ENCODE measurements at regions not wholly inside any gene's neighbourhood (a gene's known extent, or its start where the extent isn't known, plus 50 kb on each side); places are given as distances from the start of the nearest gene placed in this dataset.
"Not testable (repeated sequence)": the region's sequence is repeated elsewhere in the genome, so short reads cannot be mapped to it uniquely, and the experiment has no call there.

- Histone ChIP-seq H3K4me2 (no peak overlapping the region), H3K9me3 (no peaks in the 10 kb centered on the region), H3K4me1 (no peaks in the 10 kb centered on the region), H3K27me3 (no peaks in the 10 kb centered on the region), H3K4me3 (no peak overlapping the region), H3K9ac (no peak overlapping the region), H3K27ac (no peak overlapping the region), H4K20me1 (no peaks in the 10 kb centered on the region), H3K36me3 (no peaks in the 10 kb centered on the region)
- no peak for TF ChIP-seq Cebpa-rat (IDR thresholded peaks at IDR 0.05)
These were observed 493.9 kb upstream of the NDST4 start for GRCh38 chr4:115607311-115607710.

- no peaks in the 10 kb centered on the region for H3K27me3 ChIP-seq
- H3K27ac ChIP-seq: no peak overlapping the region
- H3K9me3 ChIP-seq: no peaks in the 10 kb centered on the region
- no peaks in the 10 kb centered on the region for H4K20me1 ChIP-seq
- H3K9ac ChIP-seq: no peak overlapping the region
- H3K4me3 ChIP-seq: no peak overlapping the region
- H3K36me3 ChIP-seq: no peaks in the 10 kb centered on the region
- H3K4me1 ChIP-seq: no peaks in the 10 kb centered on the region
- H3K4me2 ChIP-seq: no peak overlapping the region
- no peak for TF ChIP-seq Cebpa-rat (IDR thresholded peaks at IDR 0.05)
These were observed 483.0 kb upstream of the NDST4 start for GRCh38 chr4:115596265-115597001.

- Histone ChIP-seq H4K20me1 (no peaks in the 10 kb centered on the region), H3K9ac (no peak overlapping the region), H3K27ac (no peak overlapping the region), H3K27me3 (no peaks in the 10 kb centered on the region), H3K36me3 (no peaks in the 10 kb centered on the region), H3K4me1 (no peaks in the 10 kb centered on the region), H3K4me2 (no peak overlapping the region), H3K9me3 (no peaks in the 10 kb centered on the region), H3K4me3 (no peak overlapping the region)
- no peak for TF ChIP-seq Cebpa-rat (IDR thresholded peaks at IDR 0.05)
These were observed 467.5 kb upstream of the NDST4 start for GRCh38 chr4:115580901-115581300.

GRCh38 chr4:115575851-115576250, 462.4 kb upstream of the NDST4 start:
- Histone ChIP-seq H3K4me1 (no peaks in the 10 kb centered on the region), H3K9ac (no peak overlapping the region), H3K36me3 (no peaks in the 10 kb centered on the region), H4K20me1 (no peaks in the 10 kb centered on the region), H3K4me2 (no peak overlapping the region), H3K27me3 (no peaks in the 10 kb centered on the region), H3K9me3 (no peaks in the 10 kb centered on the region), H3K4me3 (no peak overlapping the region), H3K27ac (no peak overlapping the region)
- TF ChIP-seq Cebpa-rat (IDR thresholded peaks at IDR 0.05): no peak

- no peaks in the 10 kb centered on the region for H3K27me3 ChIP-seq
- H3K4me1 ChIP-seq: no peaks in the 10 kb centered on the region
- H3K36me3 ChIP-seq: no peaks in the 10 kb centered on the region
- H4K20me1 ChIP-seq: no peaks in the 10 kb centered on the region
- no peak for TF ChIP-seq Cebpa-rat (IDR thresholded peaks at IDR 0.05)
- H3K9ac ChIP-seq: no peak overlapping the region
- no peak overlapping the region for H3K4me2 ChIP-seq
- no peak overlapping the region for H3K4me3 ChIP-seq
- H3K27ac ChIP-seq: no peak overlapping the region
- H3K9me3 ChIP-seq: no peaks in the 10 kb centered on the region
These were observed 449.1 kb upstream of the NDST4 start for GRCh38 chr4:115562506-115562905.

- H3K9me3 ChIP-seq: no peaks in the 10 kb centered on the region
- H3K4me3 ChIP-seq: no peak overlapping the region
- H3K4me1 ChIP-seq: no peaks in the 10 kb centered on the region
- no peak for TF ChIP-seq Cebpa-rat (IDR thresholded peaks at IDR 0.05)
- no peaks in the 10 kb centered on the region for H3K27me3 ChIP-seq
- H4K20me1 ChIP-seq: no peaks in the 10 kb centered on the region
- no peak overlapping the region for H3K4me2 ChIP-seq
- H3K27ac ChIP-seq: no peak overlapping the region
- no peaks in the 10 kb centered on the region for H3K36me3 ChIP-seq
- no peak overlapping the region for H3K9ac ChIP-seq
These were observed 434.7 kb upstream of the NDST4 start for GRCh38 chr4:115548123-115548522.

GRCh38 chr4:115537387-115537786, 424.0 kb upstream of the NDST4 start:
- Histone ChIP-seq H3K9ac (no peak overlapping the region), H3K27me3 (no peaks in the 10 kb centered on the region), H3K4me2 (no peak overlapping the region), H3K4me1 (no peaks in the 10 kb centered on the region), H3K9me3 (no peaks in the 10 kb centered on the region), H4K20me1 (no peaks in the 10 kb centered on the region), H3K4me3 (no peak overlapping the region), H3K27ac (no peak overlapping the region), H3K36me3 (no peaks in the 10 kb centered on the region)
- no peak for TF ChIP-seq Cebpa-rat (IDR thresholded peaks at IDR 0.05)

GRCh38 chr4:115529126-115529525, 415.7 kb upstream of the NDST4 start:
- no peak overlapping the region for H3K4me3 ChIP-seq
- H3K9ac ChIP-seq: no peak overlapping the region
- H3K27ac ChIP-seq: no peak overlapping the region
- no peak for TF ChIP-seq Cebpa-rat (IDR thresholded peaks at IDR 0.05)
- H3K9me3 ChIP-seq: no peaks in the 10 kb centered on the region
- no peaks in the 10 kb centered on the region for H4K20me1 ChIP-seq
- H3K4me1 ChIP-seq: no peaks in the 10 kb centered on the region
- no peaks in the 10 kb centered on the region for H3K36me3 ChIP-seq
- H3K27me3 ChIP-seq: no peaks in the 10 kb centered on the region
- no peak overlapping the region for H3K4me2 ChIP-seq

- H3K27ac ChIP-seq, H4K20me1 ChIP-seq, H3K9ac ChIP-seq, H3K27me3 ChIP-seq, H3K4me3 ChIP-seq, H3K4me2 ChIP-seq, H3K4me1 ChIP-seq, H3K36me3 ChIP-seq, H3K9me3 ChIP-seq: not testable (repeated sequence)
These were observed 406.1 kb upstream of the NDST4 start for GRCh38 chr4:115519476-115519875.

- no peaks in the 10 kb centered on the region for H3K27me3 ChIP-seq
- H4K20me1 ChIP-seq: no peaks in the 10 kb centered on the region
- no peak overlapping the region for H3K4me2 ChIP-seq
- H3K27ac ChIP-seq: no peak overlapping the region
- no peak for TF ChIP-seq Cebpa-rat (IDR thresholded peaks at IDR 0.05)
- no peaks in the 10 kb centered on the region for H3K36me3 ChIP-seq
- no peaks in the 10 kb centered on the region for H3K9me3 ChIP-seq
- H3K9ac ChIP-seq: no peak overlapping the region
- H3K4me1 ChIP-seq: no peaks in the 10 kb centered on the region
- H3K4me3 ChIP-seq: no peak overlapping the region
These were observed 402.4 kb upstream of the NDST4 start for GRCh38 chr4:115515772-115516171.

- H3K4me2 ChIP-seq: no peak overlapping the region
- H3K36me3 ChIP-seq: no peaks in the 10 kb centered on the region
- H3K9ac ChIP-seq: no peak overlapping the region
- no peaks in the 10 kb centered on the region for H3K9me3 ChIP-seq
- no peaks in the 10 kb centered on the region for H4K20me1 ChIP-seq
- no peaks in the 10 kb centered on the region for H3K27me3 ChIP-seq
- no peak overlapping the region for H3K27ac ChIP-seq
- H3K4me3 ChIP-seq: no peak overlapping the region
- TF ChIP-seq Cebpa-rat (IDR thresholded peaks at IDR 0.05): no peak
- no peaks in the 10 kb centered on the region for H3K4me1 ChIP-seq
These were observed 401.9 kb upstream of the NDST4 start for GRCh38 chr4:115515366-115515765.

All from BLaER1 (cell line).